ENCODE measurements at regions not wholly inside any gene's neighbourhood (a gene's known extent, or its start where the extent isn't known, plus 50 kb on each side); places are given as distances from the start of the nearest gene placed in this dataset.

DNA sequence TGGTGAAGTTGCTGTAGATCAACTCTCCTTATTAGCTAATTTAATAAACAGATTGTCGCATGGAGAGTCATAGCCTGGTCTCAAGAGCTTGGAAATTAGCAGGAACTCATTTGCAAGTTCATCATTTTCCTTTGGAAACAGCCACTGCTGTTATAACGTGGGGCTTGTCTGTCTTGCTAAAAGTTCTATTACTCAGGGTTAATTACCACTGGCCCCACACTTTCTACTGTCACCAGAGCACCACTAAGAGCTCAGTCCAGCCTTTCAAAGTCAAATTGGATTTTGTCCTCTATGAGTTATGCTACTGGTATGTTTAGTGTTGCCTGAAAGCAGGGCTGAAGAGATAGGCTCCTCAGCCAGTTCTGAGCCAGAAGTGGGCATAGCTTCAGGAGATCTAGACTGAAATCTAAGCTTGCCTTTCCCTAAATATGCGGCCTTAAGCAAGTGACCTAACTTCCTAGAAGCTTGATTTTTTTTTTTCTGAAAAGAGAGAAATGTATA, 292.2 kb downstream of the INSC start:
- peaks cover 0 to 10% (median 0%) of the 10 kb centered on the region in 3 donors for H3K36me3 Mint-ChIP-seq
- H3K27ac Mint-ChIP-seq: no peak overlapping the region
- POLR2A ChIA-PET: no interaction called here
- peaks cover 0 to 3% (median 0%) of the 10 kb centered on the region in 5 donors for H3K27me3 Mint-ChIP-seq
- H3K4me1 Mint-ChIP-seq: no peaks in the 10 kb centered on the region
- DNase-seq: no peak
- H3K4me3 Mint-ChIP-seq: no peak overlapping the region
- ATAC-seq: no peak
- H3K9me3 Mint-ChIP-seq: peaks cover 4 to 19% (median 10%) of the 10 kb centered on the region in 9 donors

- POLR2A ChIA-PET: no interaction called here
- H3K36me3 Mint-ChIP-seq: no peaks in the 10 kb centered on the region
These were observed 297.3 kb downstream of the INSC start for GRCh38 chr11:15412054-15412453.

GRCh38 chr11:15418921-15419320, 304.2 kb downstream of the INSC start:
- Mint-ChIP-seq H3K27me3 (peaks cover 0 to 23% (median 2%) of the 10 kb centered on the region in 5 donors), H3K27ac (no peak overlapping the region), H3K9me3 (peaks cover 0 to 11% (median 0%) of the 10 kb centered on the region in 9 donors), H3K4me3 (no peak overlapping the region), H3K4me1 (no peaks in the 10 kb centered on the region), H3K36me3 (no peaks in the 10 kb centered on the region)
- POLR2A ChIA-PET: no interaction called here
- ATAC-seq (no peak), DNase-seq (no peak)

More at GRCh38 chr11:15412054-15412453, 297.3 kb downstream of the INSC start:
- Mint-ChIP-seq H3K4me3 (no peak overlapping the region), H3K9me3 (peaks cover 0 to 5% (median 0%) of the 10 kb centered on the region in 9 donors), H3K4me1 (no peaks in the 10 kb centered on the region), H3K27me3 (peaks cover 0 to 17% (median 4%) of the 10 kb centered on the region in 5 donors), H3K27ac (no peak overlapping the region)
- ATAC-seq (no peak), DNase-seq (no peak)

DNA sequence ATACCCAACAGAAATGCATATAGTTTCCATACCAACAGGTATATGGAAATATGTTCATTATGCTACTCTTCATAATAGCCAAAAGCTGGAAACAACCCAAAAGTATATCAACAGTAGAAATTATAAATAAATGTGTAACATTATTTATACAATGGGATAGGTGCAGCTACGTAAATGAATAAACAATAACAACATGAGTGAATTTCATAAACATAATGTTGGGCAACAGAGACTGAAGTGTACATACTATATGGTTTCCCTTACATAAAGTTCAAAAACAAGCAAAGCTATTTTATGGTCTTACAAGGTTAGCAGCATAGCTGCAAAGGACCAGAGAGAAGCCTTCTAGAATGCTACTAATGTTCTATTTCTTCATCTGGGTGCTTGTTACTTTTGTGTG, 305.0 kb downstream of the INSC start:
- H3K27ac Mint-ChIP-seq: no peak overlapping the region
- no peak for DNase-seq
- no peak for ATAC-seq
- H3K4me3 Mint-ChIP-seq: no peak overlapping the region
- POLR2A ChIA-PET: no interaction called here
- H3K27me3 Mint-ChIP-seq: peaks cover 0 to 16% (median 1%) of the 10 kb centered on the region in 5 donors
- no peaks in the 10 kb centered on the region for H3K36me3 Mint-ChIP-seq
- peaks cover 0 to 11% (median 0%) of the 10 kb centered on the region in 9 donors for H3K9me3 Mint-ChIP-seq
- H3K4me1 Mint-ChIP-seq: no peaks in the 10 kb centered on the region

GRCh38 chr11:15430381-15430780, 315.7 kb downstream of the INSC start:
- no peak overlapping the region for H3K4me3 Mint-ChIP-seq
- ATAC-seq (no peak), DNase-seq (no peak)
- POLR2A ChIA-PET: no interaction called here
- peaks cover 0 to 4% (median 0%) of the 10 kb centered on the region in 3 donors for H3K36me3 Mint-ChIP-seq
- peaks cover 0 to 14% (median 0%) of the 10 kb centered on the region in 5 donors for H3K27me3 Mint-ChIP-seq
- H3K4me1 Mint-ChIP-seq: no peaks in the 10 kb centered on the region
- H3K27ac Mint-ChIP-seq: no peak overlapping the region
- H3K9me3 Mint-ChIP-seq: peaks cover 0 to 7% (median 2%) of the 10 kb centered on the region in 9 donors

- peaks cover 0 to 8% (median 0%) of the 10 kb centered on the region in 9 donors for H3K9me3 Mint-ChIP-seq
- ATAC-seq (no peak), DNase-seq (no peak)
- POLR2A ChIA-PET: no interaction called here
- H3K27ac Mint-ChIP-seq: no peak overlapping the region
- no peaks in the 10 kb centered on the region for H3K4me1 Mint-ChIP-seq
- H3K27me3 Mint-ChIP-seq: peaks cover 0 to 23% (median 1%) of the 10 kb centered on the region in 5 donors
- H3K36me3 Mint-ChIP-seq: no peaks in the 10 kb centered on the region
- H3K4me3 Mint-ChIP-seq: no peak overlapping the region
These were observed 319.8 kb downstream of the INSC start for GRCh38 chr11:15434529-15434928.

DNA sequence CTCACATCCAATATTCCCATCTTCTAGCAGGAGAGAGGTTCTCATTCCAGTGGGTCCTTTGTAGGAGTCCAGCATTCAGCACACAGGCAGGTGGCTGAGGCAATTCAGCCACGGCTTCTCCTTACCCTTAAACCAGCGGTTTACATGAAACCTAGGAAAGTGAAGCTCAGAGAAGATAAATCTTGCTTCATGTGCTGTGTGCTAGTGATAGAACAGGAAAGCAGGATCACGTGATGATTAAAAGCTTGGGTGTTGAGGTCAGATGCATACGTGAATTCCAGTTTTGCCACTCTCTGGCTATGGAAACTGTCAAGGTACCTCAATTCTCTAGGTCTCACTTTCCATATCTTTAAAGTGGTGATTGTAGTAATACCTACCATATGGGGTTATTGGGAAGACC, 331.6 kb downstream of the INSC start:
- no peaks in the 10 kb centered on the region for H3K36me3 Mint-ChIP-seq
- no peaks in the 10 kb centered on the region for H3K4me1 Mint-ChIP-seq
- peaks cover 0 to 16% (median 0%) of the 10 kb centered on the region in 9 donors for H3K9me3 Mint-ChIP-seq
- no peak overlapping the region for H3K27ac Mint-ChIP-seq
- ATAC-seq: no peak
- DNase-seq: no peak
- no peak overlapping the region for H3K4me3 Mint-ChIP-seq
- POLR2A ChIA-PET: no interaction called here
- H3K27me3 Mint-ChIP-seq: peaks cover 0 to 15% (median 5%) of the 10 kb centered on the region in 5 donors

DNA sequence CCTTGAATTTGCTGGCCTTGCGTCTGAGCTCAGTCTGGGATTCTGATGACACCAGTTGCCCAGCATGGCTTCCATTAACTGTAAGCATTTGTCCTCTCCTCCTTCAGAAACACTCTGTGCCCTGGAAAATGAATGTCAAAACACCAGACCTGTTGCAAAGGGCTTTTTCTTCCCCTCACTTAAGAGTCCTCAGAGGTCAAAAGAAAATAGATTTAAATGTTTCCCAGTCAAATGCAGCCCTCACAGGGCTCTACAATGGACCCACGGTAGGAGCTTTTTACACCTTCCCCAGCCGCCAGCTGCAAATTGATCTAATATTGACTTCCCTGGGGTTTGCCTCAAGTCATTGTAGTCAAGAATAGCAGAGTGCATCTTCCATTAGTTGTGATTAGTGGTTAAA, 332.2 kb downstream of the INSC start:
- H3K4me3 Mint-ChIP-seq: no peak overlapping the region
- no peak for DNase-seq
- H3K27me3 Mint-ChIP-seq: peaks cover 0 to 15% (median 5%) of the 10 kb centered on the region in 5 donors
- POLR2A ChIA-PET: no interaction called here
- no peaks in the 10 kb centered on the region for H3K4me1 Mint-ChIP-seq
- H3K36me3 Mint-ChIP-seq: no peaks in the 10 kb centered on the region
- peaks cover 0 to 16% (median 3%) of the 10 kb centered on the region in 9 donors for H3K9me3 Mint-ChIP-seq
- ATAC-seq: no peak
- no peak overlapping the region for H3K27ac Mint-ChIP-seq

DNA sequence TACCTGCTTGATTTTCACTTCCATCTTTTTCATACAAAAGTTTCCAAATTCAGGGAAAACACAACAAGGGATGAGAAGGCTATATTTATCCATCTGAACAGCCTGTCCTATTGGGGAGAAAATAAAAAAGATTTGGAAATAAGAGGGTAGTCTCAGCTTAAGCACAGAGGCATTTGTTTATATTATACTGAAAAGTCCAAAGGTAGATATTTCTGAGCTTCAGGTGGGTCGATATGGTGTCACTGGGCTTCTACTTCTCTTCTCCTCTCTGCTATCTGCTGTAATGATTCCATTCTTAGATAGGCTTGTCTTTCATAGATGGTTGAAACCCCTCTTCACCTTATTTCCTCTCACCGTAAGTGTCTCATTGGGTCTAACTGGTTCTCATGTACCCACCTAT, 337.0 kb downstream of the INSC start:
- no peaks in the 10 kb centered on the region for H3K4me1 Mint-ChIP-seq
- H3K27ac Mint-ChIP-seq: no peak overlapping the region
- peaks cover 0 to 12% (median 3%) of the 10 kb centered on the region in 5 donors for H3K27me3 Mint-ChIP-seq
- DNase-seq (no peak), ATAC-seq (no peak)
- no peak overlapping the region for H3K4me3 Mint-ChIP-seq
- POLR2A ChIA-PET: no interaction called here
- peaks cover 5 to 24% (median 14%) of the 10 kb centered on the region in 9 donors for H3K9me3 Mint-ChIP-seq
- peaks cover 0 to 10% (median 0%) of the 10 kb centered on the region in 3 donors for H3K36me3 Mint-ChIP-seq

- Mint-ChIP-seq H3K36me3 (peaks cover 0 to 10% (median 0%) of the 10 kb centered on the region in 3 donors), H3K4me1 (no peaks in the 10 kb centered on the region), H3K27me3 (peaks cover 0 to 12% (median 3%) of the 10 kb centered on the region in 5 donors), H3K9me3 (peaks cover 5 to 31% (median 15%) of the 10 kb centered on the region in 9 donors), H3K27ac (no peak overlapping the region), H3K4me3 (no peak overlapping the region)
- POLR2A ChIA-PET: no interaction called here
- DNase-seq (no peak), ATAC-seq (no peak)
These were observed 338.6 kb downstream of the INSC start for GRCh38 chr11:15453211-15453765.

DNA sequence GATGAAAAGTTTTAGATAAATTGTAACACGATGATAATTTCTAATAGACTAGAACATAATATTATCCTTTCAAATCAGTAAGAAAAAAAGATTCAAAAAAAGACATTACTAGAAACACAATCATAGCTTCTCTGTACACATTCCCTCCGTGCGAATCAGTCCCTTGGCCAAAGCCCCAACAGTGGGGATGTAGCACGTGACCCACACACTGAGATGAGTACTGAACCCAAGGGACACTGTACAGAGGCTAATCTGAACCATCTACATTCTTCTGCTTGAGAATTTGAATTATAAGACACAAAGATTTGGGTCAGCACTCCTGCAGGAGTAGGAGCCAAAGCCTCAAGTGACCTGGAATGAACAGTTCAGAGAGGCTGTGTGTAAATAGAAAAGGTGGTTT, 353.7 kb downstream of the INSC start:
- no peaks in the 10 kb centered on the region for H3K4me1 Mint-ChIP-seq
- no peak overlapping the region for H3K27ac Mint-ChIP-seq
- H3K36me3 Mint-ChIP-seq: no peaks in the 10 kb centered on the region
- DNase-seq (no peak), ATAC-seq (no peak)
- POLR2A ChIA-PET: no interaction called here
- peaks cover 0 to 16% (median 3%) of the 10 kb centered on the region in 5 donors for H3K27me3 Mint-ChIP-seq
- peaks cover 0 to 4% (median 0%) of the 10 kb centered on the region in 9 donors for H3K9me3 Mint-ChIP-seq
- no peak overlapping the region for H3K4me3 Mint-ChIP-seq

GRCh38 chr11:15471048-15471894, 356.5 kb downstream of the INSC start:
- Mint-ChIP-seq H3K27ac (no peak overlapping the region), H3K9me3 (peaks cover 0 to 7% (median 0%) of the 10 kb centered on the region in 9 donors), H3K4me3 (no peak overlapping the region), H3K36me3 (no peaks in the 10 kb centered on the region), H3K4me1 (no peaks in the 10 kb centered on the region), H3K27me3 (peaks cover 0 to 20% (median 10%) of the 10 kb centered on the region in 5 donors)
- no peak for DNase-seq
- POLR2A ChIA-PET: no interaction called here
- ATAC-seq: no peak

All from naive thymus-derived CD8-positive, alpha-beta T cell (primary cell).